GM21529 (cell line): ENCODE measurements at regions not wholly inside any gene's neighbourhood (a gene's known extent, or its start where the extent isn't known, plus 50 kb on each side); places are given as distances from the start of the nearest gene placed in this dataset.
A peak's percentile ranks its signal among the peaks of the same experiment; 100 is the strongest.

Experiments used
- ATAC-seq: cut with Tn5 transposase; IDR thresholded peaks from one replicate; pipeline ENCODE4 v1.9.1; 2021; ENCODE audit not compliant: unreplicated experiment

DNA sequence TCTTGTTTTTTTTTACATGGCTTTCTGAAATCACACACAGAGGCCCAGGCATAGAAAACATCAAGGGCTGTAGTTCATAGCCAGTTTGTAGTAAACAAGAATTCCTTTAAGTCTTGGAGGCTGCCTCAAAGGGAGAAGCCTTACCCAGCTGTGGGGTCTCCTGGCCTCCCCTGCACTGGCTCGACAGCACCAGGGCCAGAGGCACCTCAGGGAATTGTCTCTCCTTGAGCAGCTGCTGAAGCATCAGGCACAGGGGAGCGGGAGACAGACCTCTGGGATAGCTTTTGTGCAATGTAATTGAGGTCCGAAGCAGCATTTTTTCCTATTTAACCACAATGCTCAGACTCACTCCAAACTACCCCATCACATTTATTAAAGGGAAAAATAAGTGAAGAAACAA lies 209.1 kb downstream of the HRH4 start:
- no peak for ATAC-seq

DNA sequence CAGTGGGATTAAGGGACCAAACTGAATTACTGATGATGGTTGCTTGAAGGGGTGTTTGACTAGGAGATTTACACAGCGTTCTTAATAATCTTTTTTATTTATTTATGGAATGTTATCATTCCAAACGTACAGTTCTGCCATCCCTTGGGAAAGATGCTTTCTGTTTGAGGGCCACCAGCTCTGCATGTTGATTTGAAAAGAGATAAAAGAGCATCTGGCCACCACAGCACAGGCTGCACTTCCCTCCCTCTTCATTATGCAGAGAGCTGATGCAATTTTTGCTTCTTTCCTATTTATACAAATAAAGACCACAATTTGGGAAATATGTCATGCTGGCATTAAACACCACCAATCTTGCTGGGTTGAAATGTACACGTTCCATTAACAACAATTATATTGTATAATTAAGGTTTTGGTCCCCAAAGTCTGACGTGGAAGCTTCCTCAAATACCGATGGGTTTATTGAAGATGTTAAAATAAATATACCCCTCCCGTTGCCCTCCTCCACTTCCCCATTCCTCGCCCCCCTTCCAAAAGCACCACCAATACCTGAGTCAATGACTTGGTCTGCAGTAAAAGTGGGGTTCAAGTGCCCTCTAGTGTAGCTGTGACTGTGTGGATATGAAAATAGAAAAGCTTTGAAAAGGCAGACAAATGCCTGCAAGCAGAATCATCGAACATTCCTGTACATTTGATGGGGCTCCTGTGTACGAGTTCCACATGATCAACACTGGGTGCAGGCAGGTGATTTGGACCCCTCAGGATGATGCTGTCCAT lies 211.9 kb downstream of the HRH4 start:
- no peak for ATAC-seq

DNA sequence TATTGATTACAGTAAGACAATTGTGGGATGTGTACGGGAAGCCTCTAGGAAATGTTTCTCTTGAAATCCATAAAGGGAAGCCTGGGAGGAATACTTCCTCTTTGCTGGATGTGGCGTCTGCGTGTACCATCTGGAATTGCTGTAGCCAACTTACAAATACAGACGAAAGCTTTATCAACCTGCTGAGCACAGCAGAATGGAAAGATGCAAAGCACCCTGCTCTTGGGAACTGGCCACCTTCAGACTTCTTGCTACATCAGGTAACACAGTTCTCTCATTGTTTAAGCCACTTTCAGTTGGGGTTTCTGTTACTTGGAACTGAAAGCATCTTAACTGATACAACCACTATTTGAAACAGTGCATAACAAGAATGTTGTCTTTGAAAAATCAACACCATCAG lies 213.8 kb downstream of the HRH4 start:
- no peak for ATAC-seq

DNA sequence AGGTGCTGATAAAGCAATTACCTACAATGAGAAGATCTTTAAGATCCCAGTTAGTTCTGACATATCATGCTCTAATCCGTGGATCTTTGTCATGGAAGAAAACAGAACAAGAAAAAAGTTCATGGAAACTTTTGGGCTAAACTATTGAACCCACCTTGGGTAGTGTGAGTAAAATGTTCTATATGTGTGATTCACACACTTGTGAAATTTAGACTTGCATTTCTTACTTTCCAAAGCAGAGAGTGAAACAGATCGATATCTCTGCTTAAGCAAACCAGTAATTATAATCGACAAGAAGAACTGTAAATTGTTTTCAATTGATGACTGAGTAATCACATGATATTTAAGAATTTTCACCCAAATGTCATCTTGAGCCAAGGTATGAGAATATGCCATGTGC lies 214.2 kb downstream of the HRH4 start:
- ATAC-seq: no peak

DNA sequence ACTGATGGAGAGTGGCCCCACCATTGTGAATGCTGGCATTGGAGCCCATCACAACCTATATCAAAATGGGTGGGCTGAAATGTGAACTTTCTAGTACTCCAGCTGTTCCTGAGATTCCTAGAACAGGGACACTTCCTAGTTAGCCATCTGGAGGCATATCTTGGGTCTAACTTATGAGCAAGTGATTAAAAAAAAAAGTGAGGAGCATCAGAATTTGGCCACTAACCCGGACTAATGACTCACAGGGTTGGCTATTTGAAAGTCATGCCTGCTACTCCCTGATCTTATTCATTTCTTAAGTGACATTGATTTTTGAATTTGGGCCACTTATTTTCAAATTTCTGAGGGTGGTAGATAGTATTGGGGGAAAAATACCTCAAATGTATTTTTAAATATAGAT lies 216.6 kb downstream of the HRH4 start:
- no peak for ATAC-seq

DNA sequence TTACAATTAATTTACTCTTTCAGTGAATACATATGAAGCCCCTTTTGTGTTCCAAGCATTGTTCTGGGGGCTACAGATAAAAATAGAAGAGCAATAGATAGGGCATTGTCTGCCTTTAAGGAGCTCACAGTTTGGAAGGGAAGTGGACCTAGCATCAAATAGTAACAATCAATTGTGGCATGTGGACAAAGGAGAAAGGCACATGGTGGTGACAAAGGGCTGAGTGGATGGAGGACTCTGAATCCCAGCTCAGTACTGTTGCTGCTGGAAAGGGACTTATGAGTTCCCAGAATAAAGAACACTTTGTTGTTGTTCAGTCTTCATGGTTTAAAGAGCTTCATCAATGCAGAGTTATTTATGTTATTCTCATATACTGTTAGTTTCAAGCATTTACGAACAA lies 217.7 kb downstream of the HRH4 start:
- no peak for ATAC-seq

DNA sequence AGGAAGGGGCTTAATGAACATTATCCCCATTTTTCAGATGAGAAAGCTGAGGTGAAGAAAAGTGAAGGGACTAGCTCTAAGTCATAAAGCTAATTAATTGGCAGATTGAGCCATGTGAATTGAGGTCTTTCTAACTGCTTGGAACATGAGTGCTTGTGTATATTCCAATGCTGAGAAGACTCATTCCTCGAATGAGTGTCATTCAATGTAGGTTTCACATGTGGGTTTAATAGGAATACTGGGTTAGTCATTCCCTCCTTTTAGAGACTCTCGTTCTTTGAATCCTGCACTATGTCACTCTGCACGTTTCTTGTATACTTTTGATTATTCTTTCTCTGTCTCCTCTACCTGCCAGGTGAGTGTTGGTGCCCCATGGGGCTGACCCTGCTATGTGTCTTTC lies 218.2 kb downstream of the HRH4 start:
- no peak for ATAC-seq

DNA sequence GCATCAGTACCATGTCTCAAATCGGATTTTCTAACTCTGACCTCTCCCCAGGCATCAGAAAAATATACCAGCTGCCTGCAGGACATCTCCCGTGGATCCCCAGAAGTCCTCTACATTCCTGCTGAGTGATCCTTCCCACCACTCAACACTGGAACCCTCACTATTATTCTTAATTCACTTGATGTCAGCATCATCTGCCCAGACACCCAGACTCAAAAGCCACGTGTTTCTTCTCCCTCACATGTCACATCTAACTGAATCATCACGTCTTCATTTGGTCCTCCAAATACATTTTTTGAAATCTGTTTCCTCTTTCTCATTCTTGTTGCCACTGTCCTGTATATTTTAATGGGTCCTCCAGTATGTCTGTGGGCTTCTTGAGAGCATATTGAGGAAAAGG lies 218.6 kb downstream of the HRH4 start:
- no peak for ATAC-seq

DNA sequence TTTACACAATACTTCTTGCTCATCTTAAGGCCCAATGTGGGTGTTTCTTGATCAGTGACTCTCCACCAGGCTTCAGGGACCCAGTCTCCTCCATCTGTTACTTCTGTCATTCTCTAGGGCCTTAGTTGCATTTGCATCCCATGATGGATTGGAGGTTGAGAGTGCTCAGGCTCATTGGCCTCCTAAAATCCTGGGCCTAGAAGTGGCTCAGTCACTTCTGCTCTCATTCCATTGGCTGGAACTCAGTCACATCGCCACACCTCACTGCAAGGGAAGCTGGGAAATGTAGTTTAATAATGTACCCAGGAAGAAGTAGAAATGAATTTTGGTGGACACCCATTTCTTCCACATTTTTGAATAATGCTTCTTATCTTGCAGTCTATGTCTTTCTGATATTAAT lies 223.5 kb downstream of the HRH4 start:
- no peak for ATAC-seq

DNA sequence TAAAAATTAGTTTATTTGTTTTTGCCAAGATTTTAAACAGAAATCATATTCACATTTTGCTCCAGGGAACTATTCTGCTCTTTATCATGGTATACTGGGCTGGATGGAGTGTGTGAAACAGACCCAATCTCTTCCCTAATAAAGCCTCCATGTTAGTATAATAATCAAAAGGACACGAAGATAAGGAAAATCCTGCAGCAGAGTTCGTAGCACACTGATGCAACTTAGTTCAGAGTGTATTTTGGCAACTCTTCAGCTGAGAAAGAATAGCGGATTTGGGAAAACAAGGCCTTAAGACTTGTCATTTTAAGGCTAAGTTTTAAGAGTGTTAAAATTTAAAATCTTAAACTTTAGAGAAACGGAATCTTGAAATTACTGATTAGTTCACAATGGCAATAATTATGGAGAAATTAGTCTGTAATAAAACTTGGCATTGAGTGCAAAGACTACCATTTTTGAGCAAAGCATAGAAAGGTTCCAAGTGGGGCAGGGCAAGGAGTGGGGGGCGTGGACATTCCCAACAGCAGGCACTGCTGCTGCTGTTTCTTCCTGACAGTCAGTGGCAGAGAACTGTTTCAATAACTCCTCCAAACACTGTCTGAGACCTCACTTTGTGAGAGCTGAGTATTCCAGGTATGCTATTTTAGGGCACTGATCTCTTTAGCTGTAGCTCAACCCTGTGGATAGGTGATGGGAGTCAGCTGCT lies 225.0 kb downstream of the HRH4 start:
- no peak for ATAC-seq

DNA sequence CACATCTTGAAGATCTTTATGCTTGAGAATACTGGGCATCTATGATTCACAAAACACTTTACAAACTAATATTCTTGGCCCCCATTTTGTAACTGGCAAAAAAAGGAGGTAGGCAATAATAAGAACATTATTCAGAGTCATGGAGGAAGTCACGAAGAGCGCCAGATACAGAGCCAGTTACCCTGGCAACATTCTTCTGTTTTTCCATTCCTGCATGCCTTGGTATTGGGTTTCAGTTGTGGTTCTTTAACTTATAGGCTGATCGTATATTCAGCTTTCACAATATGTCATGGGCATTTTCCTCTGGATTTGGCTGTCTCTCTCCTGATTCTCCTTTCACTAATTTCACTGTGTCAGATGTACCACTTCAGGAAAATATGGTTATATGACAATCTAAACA lies 234.7 kb downstream of the HRH4 start:
- no peak for ATAC-seq

DNA sequence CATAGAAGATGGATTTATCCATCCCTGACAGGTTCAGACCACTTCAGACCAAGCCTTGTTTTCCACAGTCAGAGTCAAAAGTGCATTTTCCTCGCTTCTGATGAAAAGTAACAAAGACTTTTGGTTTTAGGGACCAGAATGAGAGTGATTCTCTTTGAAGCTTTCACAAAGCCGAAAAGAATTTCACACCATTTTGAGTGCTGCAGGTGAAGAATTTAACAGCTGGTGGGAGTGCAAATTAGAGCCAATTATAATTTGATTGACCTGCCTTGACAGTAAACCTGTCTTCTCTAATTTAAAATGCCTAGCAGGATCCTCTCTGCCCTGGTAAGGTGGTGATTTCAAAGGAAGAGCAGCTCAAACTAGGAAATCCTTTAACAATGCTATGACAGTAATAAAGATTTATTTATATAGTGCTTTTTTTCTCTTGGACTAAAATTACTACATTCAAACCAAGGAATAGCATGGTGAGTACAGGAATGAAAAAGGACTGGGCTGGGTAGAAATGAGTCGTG lies 241.6 kb downstream of the HRH4 start:
- ATAC-seq: no peak

DNA sequence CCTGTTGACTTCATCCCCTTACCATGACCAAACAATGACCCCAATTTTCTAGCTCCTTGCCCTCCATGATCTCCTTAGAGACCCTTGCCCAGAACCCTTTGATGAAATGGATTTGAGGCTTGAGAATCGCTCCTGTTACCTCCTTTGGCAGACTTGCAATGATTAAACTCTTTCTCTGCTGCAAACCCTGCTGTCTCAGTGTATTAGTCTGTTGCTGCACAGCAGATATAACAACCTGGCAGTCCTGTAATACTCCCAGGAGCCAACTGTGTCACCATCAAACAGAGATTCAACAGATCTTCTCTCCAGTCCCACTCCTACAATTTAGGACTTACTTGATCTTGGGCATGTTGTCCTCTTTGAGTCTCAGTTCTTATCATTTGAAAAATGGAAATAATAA lies 242.9 kb downstream of the HRH4 start:
- no peak for ATAC-seq

DNA sequence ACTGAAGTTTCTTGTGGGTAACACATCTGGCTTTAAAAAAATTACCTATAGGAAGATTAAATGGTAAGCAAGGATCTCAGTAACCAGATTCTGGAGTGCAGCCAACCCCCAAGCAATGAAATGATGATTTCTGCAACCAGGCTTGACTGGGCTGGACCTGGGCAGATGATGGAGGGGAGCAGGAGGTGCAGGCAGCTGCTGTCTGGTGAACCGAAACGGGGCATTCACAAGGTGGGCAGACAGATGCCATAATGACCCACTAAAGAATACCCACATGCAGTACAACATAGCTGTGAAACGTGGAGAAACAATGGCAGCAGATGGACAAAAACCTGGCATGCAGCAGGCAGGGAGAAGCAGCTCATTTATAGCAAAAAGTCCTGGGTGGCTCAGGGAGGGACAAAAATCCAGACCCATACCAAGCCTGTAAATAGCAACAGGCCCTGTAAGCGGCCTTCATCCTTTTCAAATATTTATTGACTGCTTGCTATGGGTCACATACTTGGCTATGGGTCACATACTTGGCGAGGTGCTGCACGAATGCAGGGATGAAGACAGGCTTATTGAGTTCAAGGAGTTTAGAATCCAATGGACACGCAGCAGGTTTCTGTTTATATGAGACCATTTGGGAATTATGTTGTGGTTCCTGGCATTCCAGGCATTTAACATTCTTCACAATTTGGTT lies 244.7 kb downstream of the HRH4 start:
- no peak for ATAC-seq

DNA sequence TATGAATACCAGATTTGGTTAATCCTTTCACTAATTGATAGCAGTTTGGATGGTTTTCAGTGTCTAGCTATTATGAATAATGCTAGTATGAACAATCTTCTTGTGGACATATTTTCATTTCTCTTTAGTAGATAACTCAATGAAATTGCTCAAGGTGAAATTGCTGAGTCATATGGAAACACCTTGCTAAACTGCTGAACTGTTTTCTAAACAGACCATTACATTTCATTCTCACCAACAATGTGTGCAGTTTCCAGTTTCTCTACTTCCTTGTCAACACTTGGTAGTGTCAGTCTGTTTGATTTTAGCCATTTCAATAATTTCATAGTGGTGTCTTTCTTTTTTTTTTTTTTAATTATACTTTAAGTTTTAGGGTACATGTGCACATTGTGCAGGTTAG lies 250.0 kb downstream of the HRH4 start:
- ATAC-seq: no peak

DNA sequence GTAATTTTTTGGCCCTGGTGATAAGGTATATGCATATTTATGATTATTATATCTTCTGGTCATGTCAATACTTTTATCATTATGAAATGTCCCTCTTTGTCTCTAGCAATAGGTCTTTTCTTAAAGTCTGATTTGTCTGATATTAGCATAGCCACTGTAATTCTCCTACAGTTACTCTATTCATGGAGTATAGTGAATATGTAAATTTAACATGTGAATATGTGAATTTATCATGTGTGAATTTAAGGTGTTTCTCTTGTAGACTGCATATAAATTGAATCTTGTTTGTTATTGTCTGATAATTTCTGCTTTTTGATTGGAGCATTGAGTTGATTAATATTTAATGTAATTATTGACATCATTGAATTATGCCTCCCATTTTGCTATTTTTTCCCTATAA lies 259.4 kb downstream of the HRH4 start:
- ATAC-seq: no peak

DNA sequence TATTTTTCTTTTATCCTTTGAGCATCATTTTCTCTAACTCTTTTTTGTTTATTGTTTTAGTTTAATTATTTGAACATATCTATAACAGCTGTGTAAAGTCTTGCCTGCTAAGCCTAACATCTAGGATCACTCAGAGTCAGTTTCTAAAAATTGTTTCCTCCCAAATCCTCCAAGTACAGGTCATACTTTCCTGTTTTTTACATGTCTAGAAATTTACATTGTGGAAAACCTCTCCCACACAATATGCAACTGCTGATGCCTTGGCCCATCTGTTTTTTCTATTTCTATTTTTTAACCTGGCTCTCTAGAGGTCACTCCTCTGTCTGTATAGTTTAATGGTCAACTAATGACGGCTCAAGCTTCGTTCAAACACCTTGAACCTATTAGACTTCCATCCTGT lies 261.0 kb downstream of the HRH4 start:
- no peak for ATAC-seq

DNA sequence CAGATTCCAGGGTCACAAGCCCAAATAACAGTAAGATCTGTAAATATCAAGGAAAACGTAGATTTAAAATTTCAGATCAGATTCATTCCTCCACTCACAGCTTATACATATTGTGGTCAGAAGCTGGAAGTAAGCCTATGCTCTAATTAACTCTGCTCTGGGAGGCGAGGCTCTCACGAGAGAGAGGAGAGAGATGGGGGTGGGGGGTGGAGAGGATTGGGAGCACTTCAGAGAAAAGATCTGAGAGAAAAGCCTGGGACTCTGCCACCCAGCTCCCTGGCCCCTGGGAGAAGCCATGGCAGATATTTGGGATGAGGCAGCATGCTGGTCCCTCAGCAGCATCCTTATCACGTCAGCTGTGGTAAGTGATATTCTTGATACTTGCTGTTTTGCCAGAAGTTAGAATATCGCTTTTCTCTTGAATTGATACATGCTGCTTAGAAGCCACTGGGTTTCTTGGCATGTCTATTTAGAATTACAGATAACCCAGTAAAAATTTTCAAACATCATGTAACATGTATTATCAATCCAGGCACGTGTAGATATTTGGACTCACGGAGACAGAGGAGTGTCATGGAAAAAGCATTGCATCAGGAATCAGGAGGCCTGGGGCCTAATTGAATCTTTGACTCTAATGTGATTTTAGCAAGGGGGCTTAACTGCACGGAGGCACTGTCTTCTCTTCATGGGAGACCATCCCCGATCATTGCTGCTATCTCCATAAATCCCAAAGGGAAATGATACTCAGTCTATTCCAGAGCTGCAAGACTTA lies 265.4 kb downstream of the HRH4 start:
- no peak for ATAC-seq

DNA sequence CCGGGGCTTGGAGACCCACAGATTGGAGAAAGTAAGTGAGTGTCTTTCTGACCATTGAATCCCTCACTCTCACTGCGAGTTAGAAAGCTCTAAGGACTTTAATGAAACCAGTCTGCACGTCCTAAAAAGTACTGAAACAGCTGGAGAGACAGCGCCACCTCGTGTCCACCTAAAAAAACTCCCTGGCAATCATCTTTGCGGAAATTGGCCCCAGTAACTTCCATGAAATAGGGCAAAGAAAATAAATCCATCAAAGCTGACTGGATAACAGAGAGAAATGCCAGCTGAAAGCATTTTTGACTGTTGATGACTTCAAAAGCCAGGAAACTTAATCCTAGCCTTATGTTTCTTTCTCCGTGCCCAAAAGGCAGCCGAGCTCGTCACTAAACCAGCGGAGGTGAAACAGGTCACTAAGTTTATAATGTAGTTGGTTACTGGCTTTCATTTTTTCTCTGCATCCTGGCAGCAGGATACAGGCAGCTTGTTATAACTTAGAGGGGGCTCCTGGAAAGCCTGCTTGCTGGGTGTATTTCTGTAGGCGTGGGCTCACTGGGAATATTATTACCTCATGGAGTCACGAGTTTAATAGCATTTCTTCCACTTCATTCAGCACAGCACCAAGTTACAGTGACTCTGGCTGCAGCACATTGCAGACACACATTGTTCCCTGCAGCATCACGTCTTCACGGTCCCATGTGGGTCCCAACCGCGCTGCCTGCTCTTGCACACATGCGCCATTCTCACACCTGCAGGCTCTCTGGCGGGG lies 266.5 kb downstream of the HRH4 start:
- ATAC-seq: peak; percentile 65

DNA sequence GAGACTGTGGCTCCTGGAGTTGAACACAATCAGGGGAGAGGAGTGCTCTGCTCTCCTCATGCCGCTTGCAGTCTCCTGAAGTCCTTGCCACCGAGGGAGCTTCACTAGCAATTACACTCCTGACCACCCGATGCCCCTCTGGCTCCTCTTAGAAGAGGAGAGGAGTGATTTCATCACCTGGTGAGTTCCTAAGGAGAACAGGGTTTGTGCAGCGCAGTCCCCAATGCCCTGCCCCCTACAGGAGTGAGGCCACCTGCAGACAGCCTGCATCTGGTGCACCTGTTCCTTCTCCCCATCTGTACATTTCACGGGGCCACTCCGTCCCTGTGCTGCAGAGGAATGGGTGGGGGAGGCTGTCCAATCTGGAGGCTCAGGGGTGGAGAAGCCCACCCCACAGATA lies 267.2 kb downstream of the HRH4 start:
- no peak for ATAC-seq

DNA sequence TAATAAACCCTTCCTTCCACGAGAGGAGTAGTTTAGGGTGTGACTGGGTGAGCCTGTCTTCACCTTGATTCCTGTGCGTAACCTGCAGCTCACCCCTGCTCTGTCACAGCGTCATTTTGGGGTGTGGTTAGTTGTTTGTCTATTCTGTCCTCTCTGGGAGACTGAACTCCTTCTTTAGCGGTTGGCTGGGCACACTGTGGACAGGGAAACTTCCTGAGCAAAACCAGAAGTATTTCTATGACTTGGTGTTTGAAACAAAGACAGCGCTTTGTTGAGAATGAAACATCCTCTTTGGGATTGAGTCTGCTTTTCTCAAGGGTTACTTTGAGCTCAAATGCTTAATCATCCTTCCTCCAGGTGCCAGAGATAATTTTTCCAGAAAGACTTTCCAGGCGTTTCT lies 270.7 kb downstream of the HRH4 start:
- ATAC-seq: no peak
